MM.1S (cell line): ENCODE measurements at regions not wholly inside any gene's neighbourhood (a gene's known extent, or its start where the extent isn't known, plus 50 kb on each side); places are given as distances from the start of the nearest gene placed in this dataset.

Source experiments
- DNase-seq: peaks from one replicate; pipeline ENCODE4 v3.0.0-alpha.2; 2015
- H2AFZ ChIP-seq: fragments of 300-600 bp; sonication (generic); 2 replicates; pipeline ENCODE4 v1.6.0; 2016; ENCODE audit warnings: antibody characterized with exemption, low read length
- H3F3A ChIP-seq: fragments of 300-600 bp; sonication (generic); 2 replicates; pipeline ENCODE4 v1.6.1; 2016; ENCODE audit warnings: mild to moderate bottlenecking, antibody characterized with exemption, low read length, moderate library complexity, mixed read lengths; ENCODE audit not compliant: insufficient read depth
- H3K27ac ChIP-seq: fragments of 300-600 bp; sonication (generic); 2 replicates; pipeline ENCODE4 v1.5.1; 2016; ENCODE audit warnings: mild to moderate bottlenecking, low read length
- H3K27me3 ChIP-seq: fragments of 300-600 bp; sonication (generic); replicated peaks from 2 replicates; pipeline ENCODE4 v1.6.0; 2016; ENCODE audit warnings: low read length; ENCODE audit not compliant: insufficient read depth
- H3K36me3 ChIP-seq: fragments of 300-600 bp; sonication (generic); replicated peaks from 2 replicates; pipeline ENCODE4 v1.6.1; 2016; ENCODE audit warnings: mild to moderate bottlenecking, low read length, mixed read lengths; ENCODE audit not compliant: insufficient read depth
- H3K4me1 ChIP-seq: fragments of 300-600 bp; sonication (generic); 2 replicates; pipeline ENCODE4 v1.6.1; 2016; ENCODE audit warnings: low read length, mixed read lengths
- H3K4me2 ChIP-seq: fragments of 300-600 bp; sonication (generic); 2 replicates; pipeline ENCODE4 v1.6.0; 2016; ENCODE audit warnings: low read depth, low read length
- H3K4me3 ChIP-seq: fragments of 300-600 bp; sonication (generic); 2 replicates; pipeline ENCODE4 v1.5.1; 2016; ENCODE audit warnings: low read length, mixed read lengths
- H3K79me2 ChIP-seq: fragments of 300-600 bp; sonication (generic); 2 replicates; pipeline ENCODE4 v1.6.1; 2016; ENCODE audit warnings: mixed run types, low read length, mixed read lengths
- H3K9ac ChIP-seq: fragments of 300-600 bp; sonication (generic); 2 replicates; pipeline ENCODE4 v1.6.1; 2016; ENCODE audit warnings: low read length, mixed read lengths
- H3K9me2 ChIP-seq: fragments of 300-600 bp; sonication (generic); replicated peaks from 2 replicates; pipeline ENCODE4 v1.6.1; 2016; ENCODE audit warnings: mild to moderate bottlenecking, low read length, mixed read lengths; ENCODE audit not compliant: insufficient read depth
- H3K9me3 ChIP-seq: fragments of 300-600 bp; sonication (generic); replicated peaks from 2 replicates; pipeline ENCODE4 v1.6.1; 2016; ENCODE audit warnings: mild to moderate bottlenecking, low read length, mixed read lengths; ENCODE audit not compliant: insufficient read depth
- H4K20me1 ChIP-seq: fragments of 300-600 bp; sonication (generic); 2 replicates; pipeline ENCODE4 v1.6.1; 2016; ENCODE audit warnings: mild to moderate bottlenecking, low read length, moderate library complexity, mixed read lengths; ENCODE audit not compliant: insufficient read depth
- EZH2 ChIP-seq: fragments of 300-600 bp; sonication (generic); optimal IDR thresholded peaks from 2 replicates; pipeline ENCODE3; 2017; ENCODE audit warnings: low read depth, mild to moderate bottlenecking, antibody characterized with exemption, low read length, mixed read lengths
- EZH2phosphoT487 ChIP-seq: fragments of 300-600 bp; sonication (generic); IDR thresholded peaks from 2 replicates; pipeline ENCODE4 v1.6.1; 2018; ENCODE audit warnings: antibody characterized with exemption, low read length
- TF ChIP-seq, protein P1 (sequence below): fragments of 300-600 bp; sonication (generic); IDR thresholded peaks from 2 replicates; pipeline ENCODE4 v1.5.1; 2016; ENCODE audit warnings: antibody characterized with exemption, low read length, mixed read lengths

GRCh38 chr1:60903591-60903990, 178.8 kb upstream of the NFIA start:
- H3K4me1 ChIP-seq = no peaks in the 10 kb centered on the region
- no peaks in the 10 kb centered on the region for H3K9me3 ChIP-seq
- no peak for TF ChIP-seq EZH2phosphoT487
- TF ChIP-seq, protein P1, sequence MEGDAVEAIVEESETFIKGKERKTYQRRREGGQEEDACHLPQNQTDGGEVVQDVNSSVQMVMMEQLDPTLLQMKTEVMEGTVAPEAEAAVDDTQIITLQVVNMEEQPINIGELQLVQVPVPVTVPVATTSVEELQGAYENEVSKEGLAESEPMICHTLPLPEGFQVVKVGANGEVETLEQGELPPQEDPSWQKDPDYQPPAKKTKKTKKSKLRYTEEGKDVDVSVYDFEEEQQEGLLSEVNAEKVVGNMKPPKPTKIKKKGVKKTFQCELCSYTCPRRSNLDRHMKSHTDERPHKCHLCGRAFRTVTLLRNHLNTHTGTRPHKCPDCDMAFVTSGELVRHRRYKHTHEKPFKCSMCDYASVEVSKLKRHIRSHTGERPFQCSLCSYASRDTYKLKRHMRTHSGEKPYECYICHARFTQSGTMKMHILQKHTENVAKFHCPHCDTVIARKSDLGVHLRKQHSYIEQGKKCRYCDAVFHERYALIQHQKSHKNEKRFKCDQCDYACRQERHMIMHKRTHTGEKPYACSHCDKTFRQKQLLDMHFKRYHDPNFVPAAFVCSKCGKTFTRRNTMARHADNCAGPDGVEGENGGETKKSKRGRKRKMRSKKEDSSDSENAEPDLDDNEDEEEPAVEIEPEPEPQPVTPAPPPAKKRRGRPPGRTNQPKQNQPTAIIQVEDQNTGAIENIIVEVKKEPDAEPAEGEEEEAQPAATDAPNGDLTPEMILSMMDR = no peak
- no peaks in the 10 kb centered on the region for H3K27me3 ChIP-seq
- no peak overlapping the region for H3K27ac ChIP-seq
- no peaks in the 10 kb centered on the region for H3F3A ChIP-seq
- H2AFZ ChIP-seq = no peak overlapping the region
- H3K36me3 ChIP-seq = no peaks in the 10 kb centered on the region
- no peak for DNase-seq
- no peak overlapping the region for H3K9ac ChIP-seq
- H3K9me2 ChIP-seq = no peaks in the 10 kb centered on the region
- H3K4me2 ChIP-seq = no peak overlapping the region
- no peak overlapping the region for H3K4me3 ChIP-seq
- no peaks in the 10 kb centered on the region for H4K20me1 ChIP-seq
- H3K79me2 ChIP-seq = no peaks in the 10 kb centered on the region

GRCh38 chr1:60899464-60899863, 182.9 kb upstream of the NFIA start:
- Histone ChIP-seq H2AFZ (no peak overlapping the region), H3K9me3 (no peaks in the 10 kb centered on the region), H3K36me3 (no peaks in the 10 kb centered on the region), H3K27ac (no peak overlapping the region), H4K20me1 (no peaks in the 10 kb centered on the region), H3K79me2 (no peaks in the 10 kb centered on the region), H3K4me1 (no peaks in the 10 kb centered on the region), H3K4me3 (no peak overlapping the region), H3K9ac (no peak overlapping the region), H3K27me3 (no peaks in the 10 kb centered on the region), H3F3A (no peaks in the 10 kb centered on the region), H3K4me2 (no peak overlapping the region), H3K9me2 (no peaks in the 10 kb centered on the region)
- no peak for DNase-seq
- TF ChIP-seq EZH2 (no peak), EZH2phosphoT487 (no peak)
- TF ChIP-seq, protein P1 = no peak

- H3K4me1 ChIP-seq = no peaks in the 10 kb centered on the region
- no peak overlapping the region for H3K4me2 ChIP-seq
- no peaks in the 10 kb centered on the region for H3K27me3 ChIP-seq
- no peaks in the 10 kb centered on the region for H4K20me1 ChIP-seq
- H3K9me2 ChIP-seq = no peaks in the 10 kb centered on the region
- H3K9ac ChIP-seq = no peak overlapping the region
- no peaks in the 10 kb centered on the region for H3K36me3 ChIP-seq
- no peak overlapping the region for H3K27ac ChIP-seq
- no peak overlapping the region for H3K4me3 ChIP-seq
- TF ChIP-seq, protein P1 = no peak
- TF ChIP-seq EZH2phosphoT487 (no peak), EZH2 (no peak)
- H3F3A ChIP-seq = no peaks in the 10 kb centered on the region
- H2AFZ ChIP-seq = no peak overlapping the region
- DNase-seq = peak; percentile 56
- H3K9me3 ChIP-seq = no peaks in the 10 kb centered on the region
- no peaks in the 10 kb centered on the region for H3K79me2 ChIP-seq
Measured at GRCh38 chr1:60898987-60899386, 183.4 kb upstream of the NFIA start.

- DNase-seq = no peak
- Histone ChIP-seq H3K4me2 (no peak overlapping the region), H2AFZ (no peak overlapping the region), H3K9me2 (no peaks in the 10 kb centered on the region), H3F3A (no peaks in the 10 kb centered on the region), H3K9ac (no peak overlapping the region), H3K36me3 (no peaks in the 10 kb centered on the region), H3K27me3 (no peaks in the 10 kb centered on the region), H3K79me2 (no peaks in the 10 kb centered on the region), H3K9me3 (no peaks in the 10 kb centered on the region), H3K4me1 (no peaks in the 10 kb centered on the region), H3K27ac (no peak overlapping the region), H3K4me3 (no peak overlapping the region), H4K20me1 (no peaks in the 10 kb centered on the region)
- TF ChIP-seq, protein P1 = no peak
- no peak for TF ChIP-seq EZH2
- TF ChIP-seq EZH2phosphoT487 = no peak
Measured at GRCh38 chr1:60898413-60898812, 183.9 kb upstream of the NFIA start.
